Astrocyte (in vitro differentiated cells and primary cell): ENCODE measurements at regions not wholly inside any gene's neighbourhood (a gene's known extent, or its start where the extent isn't known, plus 50 kb on each side); places are given as distances from the start of the nearest gene placed in this dataset.

Source experiments
- DNase-seq: peaks from one replicate; pipeline ENCODE4 v3.0.0-alpha.2; 2010; ENCODE audit warnings: low read depth
- FAIRE-seq: peaks from 2 replicates; lab custom pipeline; 2011; peaks lifted over from hg19 to GRCh38; lab: Jason Lieb, UNC
- H2AFZ ChIP-seq: 2 replicates; pipeline ENCODE4 v1.6.0; 2012; ENCODE audit warnings: low read depth, low read length, inconsistent platforms
- H3K27ac ChIP-seq: 2 replicates; pipeline ENCODE4 v1.5.1; 2011; ENCODE audit warnings: low read depth, low read length, inconsistent platforms
- H3K27me3 ChIP-seq: 2 replicates; pipeline ENCODE4 v1.6.0; 2011; ENCODE audit warnings: low read length, inconsistent platforms; ENCODE audit not compliant: insufficient read depth
- H3K36me3 ChIP-seq: 2 replicates; pipeline ENCODE4 v1.5.1; 2011; ENCODE audit warnings: low read length, inconsistent platforms; ENCODE audit not compliant: insufficient read depth
- H3K4me1 ChIP-seq: 2 replicates; pipeline ENCODE4 v1.5.1; 2011; ENCODE audit warnings: low read length, inconsistent platforms; ENCODE audit not compliant: insufficient read depth
- H3K4me2 ChIP-seq: 2 replicates; pipeline ENCODE4 v1.6.0; 2012; ENCODE audit warnings: low read length, inconsistent platforms
- H3K4me3 ChIP-seq: 2 replicates; pipeline ENCODE4 v1.5.1; 2011; ENCODE audit warnings: low read depth, mild to moderate bottlenecking, low read length, inconsistent platforms; ENCODE audit not compliant: insufficient read depth
- H3K79me2 ChIP-seq: 2 replicates; pipeline ENCODE4 v1.6.0; 2012; ENCODE audit warnings: mild to moderate bottlenecking, low read length, inconsistent platforms; ENCODE audit not compliant: insufficient read depth
- H3K9ac ChIP-seq: 2 replicates; pipeline ENCODE4 v1.6.0; 2012; ENCODE audit warnings: mild to moderate bottlenecking, low read length, inconsistent platforms
- H3K9me3 ChIP-seq: 2 replicates; pipeline ENCODE4 v1.5.1; 2012; ENCODE audit warnings: low read depth, mild to moderate bottlenecking, low read length, inconsistent platforms; ENCODE audit not compliant: insufficient read depth
- H4K20me1 ChIP-seq: 2 replicates; pipeline ENCODE4 v1.6.0; 2012; ENCODE audit warnings: low read length, inconsistent platforms; ENCODE audit not compliant: insufficient read depth
- H3K27ac Mint-ChIP-seq: one replicate; pipeline ENCODE4 v1.8.0; 2021; ENCODE audit warnings: mild to moderate bottlenecking, mixed read lengths; ENCODE audit not compliant: unreplicated experiment
- H3K27me3 Mint-ChIP-seq: one replicate; pipeline ENCODE4 v1.8.0; 2021; ENCODE audit warnings: low read depth, mixed read lengths; ENCODE audit not compliant: unreplicated experiment
- H3K36me3 Mint-ChIP-seq: one replicate; pipeline ENCODE4 v1.8.0; 2021; ENCODE audit warnings: low read depth, mixed read lengths; ENCODE audit not compliant: unreplicated experiment
- H3K4me1 Mint-ChIP-seq: one replicate; pipeline ENCODE4 v1.8.0; 2021; ENCODE audit warnings: low read depth, mixed read lengths; ENCODE audit not compliant: unreplicated experiment
- H3K4me3 Mint-ChIP-seq: one replicate; pipeline ENCODE4 v1.8.0; 2021; ENCODE audit warnings: mild to moderate bottlenecking, moderate library complexity, mixed read lengths; ENCODE audit not compliant: unreplicated experiment
- H3K9me3 Mint-ChIP-seq: one replicate; pipeline ENCODE4 v1.8.0; 2021; ENCODE audit warnings: mild to moderate bottlenecking, mixed read lengths; ENCODE audit not compliant: unreplicated experiment
- EZH2 ChIP-seq: IDR thresholded peaks from 2 replicates; pipeline ENCODE4 v1.6.1; 2012; ENCODE audit warnings: mild to moderate bottlenecking, low read length, inconsistent platforms; ENCODE audit not compliant: insufficient read depth
- TF ChIP-seq, protein P1 (sequence below): IDR thresholded peaks from 2 replicates; pipeline ENCODE4 v1.5.1; 2011; ENCODE audit warnings: low read depth, mild to moderate bottlenecking, inconsistent platforms, low read length, moderate library complexity; ENCODE audit not compliant: insufficient read depth

DNA sequence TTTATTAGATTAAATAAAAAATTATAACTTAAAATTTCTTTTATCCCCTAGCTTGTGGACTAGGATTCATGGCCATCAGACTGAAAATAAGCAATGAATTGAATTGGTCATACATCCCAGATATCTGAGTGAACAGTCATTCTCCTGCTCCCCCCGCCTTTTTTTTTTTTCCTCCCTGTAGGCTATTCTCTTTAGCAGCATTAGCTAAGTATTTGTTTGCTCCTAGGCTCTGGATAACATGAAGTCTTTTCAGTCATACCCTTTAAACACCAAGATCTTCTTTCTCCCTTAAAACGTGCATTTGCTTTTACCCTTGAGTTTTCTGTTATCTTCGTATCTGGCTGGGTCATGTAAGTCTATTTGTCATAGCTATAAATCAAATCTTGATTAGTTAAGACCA lies 866.7 kb upstream of the SPRY2 start:
- H3K9ac ChIP-seq: no peak overlapping the region
- no peaks in the 10 kb centered on the region for H3K36me3 Mint-ChIP-seq

GRCh38 chr13:81207231-81207630 lies 866.3 kb upstream of the SPRY2 start:
- DNase-seq (no peak), FAIRE-seq (no peak)
- Histone ChIP-seq H3K9ac (no peak overlapping the region), H4K20me1 (no peaks in the 10 kb centered on the region), H3K27ac (no peak overlapping the region), H2AFZ (no peak overlapping the region), H3K79me2 (no peaks in the 10 kb centered on the region), H3K27me3 (no peaks in the 10 kb centered on the region), H3K36me3 (no peaks in the 10 kb centered on the region), H3K4me2 (no peak overlapping the region), H3K4me3 (no peak overlapping the region), H3K9me3 (no peaks in the 10 kb centered on the region), H3K4me1 (no peaks in the 10 kb centered on the region)
- Mint-ChIP-seq H3K9me3 (no peaks in the 10 kb centered on the region), H3K36me3 (no peaks in the 10 kb centered on the region), H3K27me3 (no peaks in the 10 kb centered on the region), H3K4me1 (peaks cover 2% of the 10 kb centered on the region), H3K27ac (no peak overlapping the region), H3K4me3 (no peak overlapping the region)
- TF ChIP-seq, protein P1, sequence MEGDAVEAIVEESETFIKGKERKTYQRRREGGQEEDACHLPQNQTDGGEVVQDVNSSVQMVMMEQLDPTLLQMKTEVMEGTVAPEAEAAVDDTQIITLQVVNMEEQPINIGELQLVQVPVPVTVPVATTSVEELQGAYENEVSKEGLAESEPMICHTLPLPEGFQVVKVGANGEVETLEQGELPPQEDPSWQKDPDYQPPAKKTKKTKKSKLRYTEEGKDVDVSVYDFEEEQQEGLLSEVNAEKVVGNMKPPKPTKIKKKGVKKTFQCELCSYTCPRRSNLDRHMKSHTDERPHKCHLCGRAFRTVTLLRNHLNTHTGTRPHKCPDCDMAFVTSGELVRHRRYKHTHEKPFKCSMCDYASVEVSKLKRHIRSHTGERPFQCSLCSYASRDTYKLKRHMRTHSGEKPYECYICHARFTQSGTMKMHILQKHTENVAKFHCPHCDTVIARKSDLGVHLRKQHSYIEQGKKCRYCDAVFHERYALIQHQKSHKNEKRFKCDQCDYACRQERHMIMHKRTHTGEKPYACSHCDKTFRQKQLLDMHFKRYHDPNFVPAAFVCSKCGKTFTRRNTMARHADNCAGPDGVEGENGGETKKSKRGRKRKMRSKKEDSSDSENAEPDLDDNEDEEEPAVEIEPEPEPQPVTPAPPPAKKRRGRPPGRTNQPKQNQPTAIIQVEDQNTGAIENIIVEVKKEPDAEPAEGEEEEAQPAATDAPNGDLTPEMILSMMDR: no peak
- TF ChIP-seq EZH2: no peak

More for the DNA sequence above, 866.7 kb upstream of the SPRY2 start:
- no peaks in the 10 kb centered on the region for H3K36me3 ChIP-seq
- no peaks in the 10 kb centered on the region for H3K4me1 ChIP-seq
- TF ChIP-seq, protein P1: no peak
- TF ChIP-seq EZH2: no peak
- no peaks in the 10 kb centered on the region for H3K27me3 ChIP-seq
- no peaks in the 10 kb centered on the region for H3K79me2 ChIP-seq
- H4K20me1 ChIP-seq: no peaks in the 10 kb centered on the region
- no peak overlapping the region for H3K4me2 ChIP-seq
- H3K9me3 ChIP-seq: no peaks in the 10 kb centered on the region
- H3K27ac ChIP-seq: no peak overlapping the region
- H3K27ac Mint-ChIP-seq: no peak overlapping the region
- H2AFZ ChIP-seq: no peak overlapping the region
- H3K4me3 Mint-ChIP-seq: no peak overlapping the region
- no peak for FAIRE-seq
- H3K9me3 Mint-ChIP-seq: no peaks in the 10 kb centered on the region
- no peak overlapping the region for H3K4me3 ChIP-seq
- no peak for DNase-seq
- H3K27me3 Mint-ChIP-seq: no peaks in the 10 kb centered on the region
- peaks cover 2% of the 10 kb centered on the region for H3K4me1 Mint-ChIP-seq

GRCh38 chr13:81203783-81204182 lies 862.9 kb upstream of the SPRY2 start:
- H3K9me3 ChIP-seq: no peaks in the 10 kb centered on the region
- no peak for DNase-seq
- Mint-ChIP-seq H3K4me3 (no peak overlapping the region), H3K27ac (no peak overlapping the region), H3K36me3 (no peaks in the 10 kb centered on the region), H3K4me1 (peaks cover 2% of the 10 kb centered on the region), H3K27me3 (no peaks in the 10 kb centered on the region), H3K9me3 (peaks cover under 1% of the 10 kb centered on the region)
- TF ChIP-seq, protein P1: no peak
- no peak for TF ChIP-seq EZH2
- H3K27ac ChIP-seq: no peak overlapping the region
- FAIRE-seq: no peak
- no peaks in the 10 kb centered on the region for H4K20me1 ChIP-seq
- H3K27me3 ChIP-seq: no peaks in the 10 kb centered on the region
- no peaks in the 10 kb centered on the region for H3K4me1 ChIP-seq
- no peak overlapping the region for H3K4me3 ChIP-seq
- H3K9ac ChIP-seq: no peak overlapping the region
- no peaks in the 10 kb centered on the region for H3K36me3 ChIP-seq
- no peaks in the 10 kb centered on the region for H3K79me2 ChIP-seq
- H2AFZ ChIP-seq: no peak overlapping the region
- no peak overlapping the region for H3K4me2 ChIP-seq
